ENCODE measurements at regions not wholly inside any gene's neighbourhood (a gene's known extent, or its start where the extent isn't known, plus 50 kb on each side); places are given as distances from the start of the nearest gene placed in this dataset.

DNA sequence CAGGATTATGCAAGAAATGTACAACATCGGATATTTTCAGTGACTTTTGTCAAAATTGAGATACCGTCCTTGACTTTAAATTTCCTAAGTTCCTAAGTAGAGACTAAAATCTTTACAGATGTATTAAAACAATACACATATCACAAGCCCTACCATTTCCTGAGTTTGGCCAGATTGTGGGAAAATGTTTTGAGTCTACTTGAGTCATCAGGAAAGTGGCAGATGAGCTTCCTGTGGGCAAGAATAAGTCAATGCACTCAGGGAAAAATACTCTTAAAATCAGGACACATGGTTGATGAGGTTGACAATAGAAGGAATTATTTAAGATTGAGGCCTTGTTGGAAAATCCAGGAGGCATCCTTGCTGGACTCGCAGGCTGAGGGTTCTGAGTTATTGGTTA, 162.5 kb downstream of the SNX10 start:
- Histone ChIP-seq H3K79me2 (ENCODE audit: insufficient read depth, low read length) (no peaks in the 10 kb centered on the region), H3K27me3 (ENCODE audit: insufficient read depth, low read length) (no peaks in the 10 kb centered on the region), H3K4me2 (ENCODE audit: low read length) (no peak overlapping the region), H3K9me3 (ENCODE audit: control insufficient read depth in 1 of 2, insufficient read depth in 1 of 2, low read depth in 1 of 2, low read length in 2 of 2) (no peaks in the 10 kb centered on the region), H3K9me2 (ENCODE audit: insufficient read depth) (no peaks in the 10 kb centered on the region), H3K4me1 (ENCODE audit: control insufficient read depth in 1 of 2, insufficient read depth in 2 of 2, low read length in 2 of 2) (peaks cover 7 to 9% of the 10 kb centered on the region in 2 experiments; a peak in 3 of 4 replicates), H3K4me3 (replicated peaks in 1 of 2; ENCODE audit: low read depth in 1 of 2, low read length in 2 of 2) (no peak overlapping the region), H4K20me1 (ENCODE audit: insufficient read depth) (no peaks in the 10 kb centered on the region), H3K36me3 (ENCODE audit: control insufficient read depth in 1 of 2, insufficient read depth in 2 of 2, low read length in 2 of 2) (no peaks in the 10 kb centered on the region), H2AFZ (ENCODE audit: low read depth, low read length, poor library complexity, severe bottlenecking) (no peak overlapping the region), H3K27ac (ENCODE audit: low read depth, low read length) (no peak overlapping the region), H3K9ac (ENCODE audit: low read length) (no peak overlapping the region)
- TF ChIP-seq ZNF274 (IDR thresholded peaks at IDR 0.05; ENCODE audit: low read depth, low read length) (no peak), SIN3A (IDR thresholded peaks at IDR 0.05; ENCODE audit: low read depth) (no peak), ELF1 (IDR thresholded peaks at IDR 0.05; ENCODE audit: borderline replicate concordance, low read depth) (no peak), EZH2 (IDR thresholded peaks at IDR 0.05) (no peak), EGR1 (IDR thresholded peaks at IDR 0.05; ENCODE audit: low read depth) (no peak), SRF (IDR thresholded peaks at IDR 0.05; ENCODE audit: low read depth) (no peak), YY1 (IDR thresholded peaks at IDR 0.05; ENCODE audit: extremely low read depth, insufficient replicate concordance, low read depth, low read length) (no peak), POLR2A (IDR thresholded peaks at IDR 0.05; ENCODE audit: borderline replicate concordance, extremely low read depth, insufficient read depth, insufficient read length) (no peak), CBX3 (IDR thresholded peaks at IDR 0.05; ENCODE audit: low read depth) (no peak), RAD21 (IDR thresholded peaks at IDR 0.05; ENCODE audit: low read depth) (no peak), SP1 (IDR thresholded peaks at IDR 0.05; ENCODE audit: low read depth) (no peak), ZFX (IDR thresholded peaks at IDR 0.05) (no peak), POLR2AphosphoS5 (IDR thresholded peaks at IDR 0.05; ENCODE audit: low read depth, low read length) (no peak), FOSL1 (IDR thresholded peaks at IDR 0.05; ENCODE audit: low read depth) (no peak)
- TF ChIP-seq, protein P1, sequence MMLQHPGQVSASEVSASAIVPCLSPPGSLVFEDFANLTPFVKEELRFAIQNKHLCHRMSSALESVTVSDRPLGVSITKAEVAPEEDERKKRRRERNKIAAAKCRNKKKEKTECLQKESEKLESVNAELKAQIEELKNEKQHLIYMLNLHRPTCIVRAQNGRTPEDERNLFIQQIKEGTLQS (IDR thresholded peaks at IDR 0.05), result no peak
- TF ChIP-seq, protein P2, sequence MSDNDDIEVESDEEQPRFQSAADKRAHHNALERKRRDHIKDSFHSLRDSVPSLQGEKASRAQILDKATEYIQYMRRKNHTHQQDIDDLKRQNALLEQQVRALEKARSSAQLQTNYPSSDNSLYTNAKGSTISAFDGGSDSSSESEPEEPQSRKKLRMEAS (IDR thresholded peaks at IDR 0.05), result no peak
- ChIA-PET RAD21 (ENCODE audit: low non-redundant PET in 1 of 2, low total read pairs in 2 of 2, uncharacterized antibody in 2 of 2, unreplicated experiment in 2 of 2) (no interaction called here), CTCF (no interaction called here), POLR2A (interaction anchor here (0.6 kb wide), 1 partner anchor 232 kb away, joined by 3 read pairs; no protein-coding TSS in a partner anchor)
- ATAC-seq (no peak), DNase-seq (ENCODE audit: low read depth, low spot score) (no peak)
- BruUV-seq (replicated peaks), result no TSS peak
- intact Hi-C loops (cut with micrococcal nuclease), result no loop called here
